Pancreas (tissue), 10 donors: ENCODE measurements at regions not wholly inside any gene's neighbourhood (a gene's known extent, or its start where the extent isn't known, plus 50 kb on each side); places are given as distances from the start of the nearest gene placed in this dataset.

Source experiments
- ATAC-seq, 4 donors: fragments of 200-7000 bp; cut with Tn5 transposase; one replicate each; pipeline versions ENCODE4 v1.8.0 to v1.9.1; 2020; ENCODE audit warnings: mild to moderate bottlenecking in 4 of 4, moderate library complexity in 4 of 4
- DNase-seq, 6 donors: peaks; one replicate each; pipeline ENCODE4 v3.0.0-alpha.2; 2020
- FAIRE-seq: peaks from 2 replicates; lab custom pipeline; 2012; peaks lifted over from hg19 to GRCh38; lab: Jason Lieb, UNC
- H3K27ac ChIP-seq, 4 donors: fragments of 200-600 bp; sonication (generic); 1 replicate in 3 of 4; 2 replicates in 1 of 4; pipeline versions ENCODE4 v1.5.0 to v1.8.0; 2020
- H3K27me3 ChIP-seq, 4 donors: fragments of 200-600 bp; one replicate each; pipeline ENCODE4 v1.8.0; 2021
- H3K36me3 ChIP-seq, 3 donors: fragments of 200-600 bp; sonication (generic) in 1 of 3; one replicate each; pipeline versions ENCODE4 v1.5.0 to v1.8.0; 2020 to 2021
- H3K4me1 ChIP-seq, 3 donors: fragments of 200-600 bp; one replicate each; pipeline ENCODE4 v1.8.0; 2021
- H3K4me3 ChIP-seq, 4 donors: fragments of 200-600 bp; sonication (generic) in 2 of 4; one replicate each; pipeline versions ENCODE4 v1.5.0 to v1.8.0; 2020 to 2021
- H3K9me3 ChIP-seq, 4 donors: fragments of 200-600 bp; one replicate each; pipeline ENCODE4 v1.8.0; 2021
- CTCF ChIP-seq, 4 donors: fragments of 200-600 bp; sonication (generic) in 3 of 4; IDR thresholded peaks; one replicate each; pipeline versions ENCODE4 v1.5.0 to v1.8.0; 2021; ENCODE audit warnings: antibody characterized with exemption in 4 of 4
- WGBS, 2 donors: extraction: QIAGEN DNeasy Blood & Tissue Kit; methylation state at CpG; one replicate each; pipeline ENCODE4 v1.1.7; 2013; 5-methylcytosine and 5-hydroxymethylcytosine counted together
- intact Hi-C, 3 donors: fragments of 100-400 bp; cut with DNase I; formaldehyde crosslinking; loops; one replicate each; pipeline versions ENCODE4 v1.11.1 to v1.14.2; 2022
- donor health status: healthy with polysubstance abuse.
- donor health status: DM: no; HTN: no; CAD: no; lungs with moderate emphysema.
- donor health status: DM: no; HTN: no; CAD: no.
- donor health status: control.
- donor health status: control.
- donor health status: Bipolar disorder and iron deficiency.
- donor health status: DM: yes; HTN: yes; CAD: no.
- donor health status: DM: no; HTN: no; CAD: no.
- donor health status: DM: no; HTN: no; CAD: no.
- donor health status: DM: yes; HTN: yes; CAD: no.

DNA sequence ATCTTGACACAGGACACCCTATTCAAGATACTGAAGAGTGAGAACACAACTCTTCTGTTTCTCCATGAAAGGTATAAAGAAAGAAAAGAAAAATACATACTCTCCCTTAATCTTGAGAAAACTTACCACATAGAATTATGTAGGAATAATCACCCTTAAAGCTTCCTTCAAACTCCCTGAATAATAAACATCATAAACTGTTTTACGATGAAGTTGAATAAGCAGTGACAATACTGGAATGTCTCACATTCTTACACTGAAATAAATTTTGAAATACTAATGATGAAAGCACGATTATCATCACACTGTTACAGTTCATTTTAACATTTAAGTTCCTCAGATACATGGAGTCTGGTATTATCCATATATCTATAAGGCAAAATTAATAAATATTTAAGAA lies 306.2 kb downstream of the IPMK start:
- Histone ChIP-seq H3K36me3 (no peaks in the 10 kb centered on the region), H3K27me3 (no peaks in the 10 kb centered on the region), H3K9me3 (no peaks in the 10 kb centered on the region), H3K4me3 (no peak overlapping the region), H3K27ac (no peak overlapping the region), H3K4me1 (no peaks in the 10 kb centered on the region)
- no peak for TF ChIP-seq CTCF (IDR thresholded peaks at IDR 0.05)
- FAIRE-seq (no peak), DNase-seq (no peak), ATAC-seq (no peak)
- intact Hi-C loops = no loop called here
- WGBS, 2 donors = 69 to 84% methylated on average over 2 of the region's 2 CpGs

DNA sequence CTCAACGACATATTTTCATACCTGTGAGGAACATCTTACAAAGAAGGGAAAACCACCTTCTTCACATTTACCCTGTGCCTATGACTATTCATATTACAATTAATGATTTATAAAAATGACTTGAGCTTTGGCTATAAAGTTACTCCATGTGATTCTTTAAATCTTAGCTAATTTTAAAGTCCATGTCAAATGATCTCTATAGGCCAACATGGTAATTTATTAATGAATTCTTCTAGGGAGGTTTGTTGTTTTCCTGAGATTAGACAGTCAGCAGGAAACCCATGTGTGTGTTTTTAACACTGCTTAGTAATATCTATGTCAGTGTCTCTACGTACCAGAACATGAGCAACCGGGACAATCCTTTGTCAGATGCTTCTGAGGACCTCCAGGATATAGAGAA lies 307.3 kb downstream of the IPMK start:
- WGBS, 2 donors = 61 to 73% methylated on average over 3 of the region's 3 CpGs
- no peaks in the 10 kb centered on the region for H3K27me3 ChIP-seq
- FAIRE-seq (no peak), ATAC-seq (no peak), DNase-seq (no peak)
- H3K4me3 ChIP-seq = no peak overlapping the region
- no peaks in the 10 kb centered on the region for H3K36me3 ChIP-seq
- no peaks in the 10 kb centered on the region for H3K9me3 ChIP-seq
- intact Hi-C loops = no loop called here
- no peaks in the 10 kb centered on the region for H3K4me1 ChIP-seq
- no peak for TF ChIP-seq CTCF (IDR thresholded peaks at IDR 0.05)
- no peak overlapping the region for H3K27ac ChIP-seq

GRCh38 chr10:57959318-57960006 lies 308.2 kb downstream of the IPMK start:
- 16 to 20% methylated on average over 1 of the region's 1 CpG for WGBS, 2 donors
- no peaks in the 10 kb centered on the region for H3K4me1 ChIP-seq
- no peaks in the 10 kb centered on the region for H3K27me3 ChIP-seq
- intact Hi-C loops = no loop called here
- FAIRE-seq = no peak
- H3K36me3 ChIP-seq = no peaks in the 10 kb centered on the region
- H3K4me3 ChIP-seq = no peak overlapping the region
- H3K27ac ChIP-seq = no peak overlapping the region
- ATAC-seq = peak in 3 of 4 donors; percentile 47 to 72 (median 69)
- H3K9me3 ChIP-seq = no peaks in the 10 kb centered on the region
- TF ChIP-seq CTCF (IDR thresholded peaks at IDR 0.05) = no peak
- DNase-seq = no peak

DNA sequence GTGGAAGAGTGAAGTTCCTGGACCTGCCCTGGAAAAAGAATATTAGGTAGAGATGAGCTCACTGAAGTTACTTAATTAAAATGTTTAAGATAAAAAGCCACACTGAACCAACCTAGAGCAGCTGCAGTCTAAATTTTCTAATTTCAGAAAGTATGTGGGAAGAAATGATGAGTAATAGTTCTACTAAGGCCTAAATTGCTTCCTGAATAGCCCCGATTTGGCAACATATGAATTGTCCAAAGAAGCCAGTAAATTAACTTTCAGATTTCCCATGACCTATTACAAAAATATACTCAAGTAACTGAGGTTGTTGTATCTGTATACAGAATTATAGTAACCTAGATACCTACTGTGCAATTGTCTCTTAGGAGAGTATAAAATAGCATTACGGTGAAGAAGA lies 312.6 kb downstream of the IPMK start:
- WGBS, 2 donors = 51 to 79% methylated on average over 2 of the region's 2 CpGs
- no peaks in the 10 kb centered on the region for H3K4me1 ChIP-seq
- no peak for ATAC-seq
- DNase-seq = no peak
- no peaks in the 10 kb centered on the region for H3K9me3 ChIP-seq
- intact Hi-C loops = no loop called here
- H3K27ac ChIP-seq = no peak overlapping the region
- H3K36me3 ChIP-seq = no peaks in the 10 kb centered on the region
- TF ChIP-seq CTCF (IDR thresholded peaks at IDR 0.05) = no peak
- no peak overlapping the region for H3K4me3 ChIP-seq
- no peak for FAIRE-seq
- H3K27me3 ChIP-seq = no peaks in the 10 kb centered on the region

DNA sequence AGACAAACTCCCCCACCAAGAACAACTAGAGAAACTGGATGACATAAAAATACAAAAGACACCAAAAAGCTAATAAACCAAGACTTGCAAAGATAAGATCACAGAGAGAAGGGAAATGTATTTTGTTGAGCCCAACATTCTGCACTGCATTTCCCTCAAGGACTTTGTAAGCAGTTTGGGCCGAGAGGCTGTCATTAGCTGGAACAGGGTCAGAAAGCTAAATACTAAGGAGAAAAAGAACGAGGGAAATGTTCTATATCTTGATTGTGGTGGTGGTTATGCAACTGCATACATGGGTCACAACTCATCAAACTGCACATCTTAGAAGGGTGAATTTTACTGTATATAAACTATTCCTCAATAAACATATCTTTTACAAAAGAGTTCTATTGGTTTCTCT lies 315.0 kb downstream of the IPMK start:
- Histone ChIP-seq H3K27ac (no peak overlapping the region), H3K36me3 (no peaks in the 10 kb centered on the region), H3K9me3 (no peaks in the 10 kb centered on the region), H3K4me1 (no peaks in the 10 kb centered on the region), H3K4me3 (no peak overlapping the region), H3K27me3 (no peaks in the 10 kb centered on the region)
- no peak for TF ChIP-seq CTCF (IDR thresholded peaks at IDR 0.05)
- FAIRE-seq (no peak), ATAC-seq (no peak), DNase-seq (no peak)
- WGBS, 2 donors = 12 to 17% methylated on average over 2 of the region's 2 CpGs
- intact Hi-C loops = no loop called here
